ENCODE measurements at regions not wholly inside any gene's neighbourhood (a gene's known extent, or its start where the extent isn't known, plus 50 kb on each side); places are given as distances from the start of the nearest gene placed in this dataset.

GRCh38 chr13:78198419-78198818 lies 279.8 kb upstream of the EDNRB start:
- 65 to 79% methylated on average over 1 of the region's 1 CpG for WGBS, 2 donors
- Histone ChIP-seq H3K9ac (ENCODE audit: insufficient read depth in 1 of 2, low read length in 2 of 2) (no peak overlapping the region), H3K9me3 (ENCODE audit: control insufficient read depth in 4 of 4, insufficient read depth in 3 of 4, low read length in 3 of 4) (no peaks in the 10 kb centered on the region), H3K36me3 (ENCODE audit: control insufficient read depth in 4 of 4, insufficient read depth in 4 of 4, low read length in 4 of 4) (no peaks in the 10 kb centered on the region), H3K4me3 (no peak overlapping the region), H3K27ac (ENCODE audit: low read depth in 1 of 2, low read length in 1 of 2) (no peak overlapping the region), H3K27me3 (ENCODE audit: control insufficient read depth in 3 of 3, insufficient read depth in 3 of 3, low read length in 2 of 3) (no peaks in the 10 kb centered on the region), H3K4me1 (ENCODE audit: control insufficient read depth in 5 of 5, insufficient read depth in 5 of 5, low read length in 5 of 5) (no peaks in the 10 kb centered on the region)
- DNase-seq (no peak), ATAC-seq (ENCODE audit: insufficient read depth, low FRiP score) (no peak)
- no peak for TF ChIP-seq CTCF (IDR thresholded peaks at IDR 0.05; ENCODE audit: control extremely low read depth, extremely low read depth)

GRCh38 chr13:78197231-78197630 lies 278.6 kb upstream of the EDNRB start:
- Histone ChIP-seq H3K4me1 (ENCODE audit: control insufficient read depth in 5 of 5, insufficient read depth in 5 of 5, low read length in 5 of 5) (no peaks in the 10 kb centered on the region), H3K27ac (ENCODE audit: low read depth in 1 of 2, low read length in 1 of 2) (no peak overlapping the region), H3K27me3 (ENCODE audit: control insufficient read depth in 3 of 3, insufficient read depth in 3 of 3, low read length in 2 of 3) (no peaks in the 10 kb centered on the region), H3K9ac (ENCODE audit: insufficient read depth in 1 of 2, low read length in 2 of 2) (no peak overlapping the region), H3K4me3 (no peak overlapping the region), H3K9me3 (ENCODE audit: control insufficient read depth in 4 of 4, insufficient read depth in 3 of 4, low read length in 3 of 4) (no peaks in the 10 kb centered on the region), H3K36me3 (ENCODE audit: control insufficient read depth in 4 of 4, insufficient read depth in 4 of 4, low read length in 4 of 4) (no peaks in the 10 kb centered on the region)
- WGBS, 2 donors = 84 to 94% methylated on average over 5 of the region's 5 CpGs
- TF ChIP-seq CTCF (IDR thresholded peaks at IDR 0.05; ENCODE audit: control extremely low read depth, extremely low read depth) = no peak
- ATAC-seq (ENCODE audit: insufficient read depth, low FRiP score) = no peak
- no peak for DNase-seq

- no peak overlapping the region for H3K9ac ChIP-seq (ENCODE audit: insufficient read depth in 1 of 2, low read length in 2 of 2)
- no peaks in the 10 kb centered on the region for H3K36me3 ChIP-seq (ENCODE audit: control insufficient read depth in 4 of 4, insufficient read depth in 4 of 4, low read length in 4 of 4)
- TF ChIP-seq CTCF (IDR thresholded peaks at IDR 0.05; ENCODE audit: control extremely low read depth, extremely low read depth) = no peak
- H3K9me3 ChIP-seq (ENCODE audit: control insufficient read depth in 4 of 4, insufficient read depth in 3 of 4, low read length in 3 of 4) = no peaks in the 10 kb centered on the region
- no peak overlapping the region for H3K27ac ChIP-seq (ENCODE audit: low read depth in 1 of 2, low read length in 1 of 2)
- no peaks in the 10 kb centered on the region for H3K27me3 ChIP-seq (ENCODE audit: control insufficient read depth in 3 of 3, insufficient read depth in 3 of 3, low read length in 2 of 3)
- ATAC-seq (ENCODE audit: insufficient read depth, low FRiP score) = no peak
- WGBS, 2 donors = 88 to 89% methylated on average over 3 of the region's 3 CpGs
- no peak overlapping the region for H3K4me3 ChIP-seq
- no peak for DNase-seq
- H3K4me1 ChIP-seq (ENCODE audit: control insufficient read depth in 5 of 5, insufficient read depth in 5 of 5, low read length in 5 of 5) = no peaks in the 10 kb centered on the region
Measured at GRCh38 chr13:78194904-78195639, 276.4 kb upstream of the EDNRB start.

- no peak for TF ChIP-seq CTCF (IDR thresholded peaks at IDR 0.05; ENCODE audit: control extremely low read depth, extremely low read depth)
- no peak for ATAC-seq (ENCODE audit: insufficient read depth, low FRiP score)
Measured at GRCh38 chr13:78193846-78194245, 275.2 kb upstream of the EDNRB start.

More at GRCh38 chr13:78193846-78194245, 275.2 kb upstream of the EDNRB start:
- no peak for DNase-seq
- Histone ChIP-seq H3K9me3 (ENCODE audit: control insufficient read depth in 4 of 4, insufficient read depth in 3 of 4, low read length in 3 of 4) (no peaks in the 10 kb centered on the region), H3K27me3 (ENCODE audit: control insufficient read depth in 3 of 3, insufficient read depth in 3 of 3, low read length in 2 of 3) (no peaks in the 10 kb centered on the region), H3K9ac (ENCODE audit: insufficient read depth in 1 of 2, low read length in 2 of 2) (no peak overlapping the region), H3K27ac (ENCODE audit: low read depth in 1 of 2, low read length in 1 of 2) (no peak overlapping the region), H3K4me1 (ENCODE audit: control insufficient read depth in 5 of 5, insufficient read depth in 5 of 5, low read length in 5 of 5) (no peaks in the 10 kb centered on the region), H3K36me3 (ENCODE audit: control insufficient read depth in 4 of 4, insufficient read depth in 4 of 4, low read length in 4 of 4) (no peaks in the 10 kb centered on the region), H3K4me3 (no peak overlapping the region)
